HG03469 (cell line): ENCODE measurements at regions not wholly inside any gene's neighbourhood (a gene's known extent, or its start where the extent isn't known, plus 50 kb on each side); places are given as distances from the start of the nearest gene placed in this dataset.
A peak's percentile ranks its signal among the peaks of the same experiment; 100 is the strongest.

Experiments
- ATAC-seq: cut with Tn5 transposase; IDR thresholded peaks from one replicate; pipeline ENCODE4 v1.9.1; 2021; ENCODE audit warnings: mild to moderate bottlenecking, moderate library complexity, moderate number of reproducible peaks; ENCODE audit not compliant: unreplicated experiment

- ATAC-seq: no peak
Measured at GRCh38 chr21:15508554-15508953, 221.2 kb upstream of the USP25 start.

- peak; percentile 94 for ATAC-seq
Measured at GRCh38 chr21:15514073-15514946, 215.5 kb upstream of the USP25 start.

GRCh38 chr21:15515908-15516307 lies 213.9 kb upstream of the USP25 start:
- no peak for ATAC-seq

GRCh38 chr21:15517394-15517793 lies 212.4 kb upstream of the USP25 start:
- no peak for ATAC-seq

- no peak for ATAC-seq
Measured at GRCh38 chr21:15520811-15521643, 208.8 kb upstream of the USP25 start.

GRCh38 chr21:15521644-15522001 lies 208.2 kb upstream of the USP25 start:
- ATAC-seq: no peak

- ATAC-seq: no peak
Measured at GRCh38 chr21:15522148-15522547, 207.6 kb upstream of the USP25 start.

- ATAC-seq: no peak
Measured at GRCh38 chr21:15524855-15525254, 204.9 kb upstream of the USP25 start.

- no peak for ATAC-seq
Measured at GRCh38 chr21:15526798-15527197, 203.0 kb upstream of the USP25 start.

- no peak for ATAC-seq
Measured at GRCh38 chr21:15528346-15528745, 201.4 kb upstream of the USP25 start.

- ATAC-seq: no peak
Measured at GRCh38 chr21:15531986-15532385, 197.8 kb upstream of the USP25 start.

- no peak for ATAC-seq
Measured at GRCh38 chr21:15533618-15534017, 196.2 kb upstream of the USP25 start.

- no peak for ATAC-seq
Measured at GRCh38 chr21:15534450-15534886, 195.3 kb upstream of the USP25 start.

GRCh38 chr21:15539376-15539775 lies 190.4 kb upstream of the USP25 start:
- no peak for ATAC-seq

GRCh38 chr21:15543473-15543872 lies 186.3 kb upstream of the USP25 start:
- no peak for ATAC-seq

- ATAC-seq: no peak
Measured at GRCh38 chr21:15549671-15550070, 180.1 kb upstream of the USP25 start.

GRCh38 chr21:15552914-15553494 lies 176.8 kb upstream of the USP25 start:
- ATAC-seq: no peak

- no peak for ATAC-seq
Measured at GRCh38 chr21:15557925-15558324, 171.9 kb upstream of the USP25 start.

- no peak for ATAC-seq
Measured at GRCh38 chr21:15558884-15559283, 170.9 kb upstream of the USP25 start.

- ATAC-seq: no peak
Measured at GRCh38 chr21:15559660-15560059, 170.1 kb upstream of the USP25 start.

- no peak for ATAC-seq
Measured at GRCh38 chr21:15560383-15561056, 169.3 kb upstream of the USP25 start.
